ENCODE measurements at regions not wholly inside any gene's neighbourhood (a gene's known extent, or its start where the extent isn't known, plus 50 kb on each side); places are given as distances from the start of the nearest gene placed in this dataset.

DNA sequence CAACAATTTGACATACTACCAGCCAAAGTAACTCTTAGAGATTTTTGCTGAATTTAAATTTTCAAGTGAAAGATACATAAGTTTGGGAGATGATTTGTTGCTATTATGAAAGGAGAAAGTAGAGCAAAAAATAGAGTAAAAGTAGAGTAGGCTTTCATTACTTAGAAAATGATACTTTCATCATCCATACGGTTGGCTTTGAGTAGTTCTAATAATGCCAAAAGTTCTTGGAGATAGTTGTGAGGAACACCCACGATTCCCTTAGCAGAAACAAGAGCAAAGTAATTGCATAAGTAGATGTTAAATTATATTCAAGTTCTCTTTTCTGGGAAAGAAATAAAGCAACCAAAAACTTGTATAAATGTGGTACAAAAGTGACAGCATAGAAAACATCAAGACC, 95.0 kb upstream of the VAV3 start:
- TF ChIP-seq, protein P1, sequence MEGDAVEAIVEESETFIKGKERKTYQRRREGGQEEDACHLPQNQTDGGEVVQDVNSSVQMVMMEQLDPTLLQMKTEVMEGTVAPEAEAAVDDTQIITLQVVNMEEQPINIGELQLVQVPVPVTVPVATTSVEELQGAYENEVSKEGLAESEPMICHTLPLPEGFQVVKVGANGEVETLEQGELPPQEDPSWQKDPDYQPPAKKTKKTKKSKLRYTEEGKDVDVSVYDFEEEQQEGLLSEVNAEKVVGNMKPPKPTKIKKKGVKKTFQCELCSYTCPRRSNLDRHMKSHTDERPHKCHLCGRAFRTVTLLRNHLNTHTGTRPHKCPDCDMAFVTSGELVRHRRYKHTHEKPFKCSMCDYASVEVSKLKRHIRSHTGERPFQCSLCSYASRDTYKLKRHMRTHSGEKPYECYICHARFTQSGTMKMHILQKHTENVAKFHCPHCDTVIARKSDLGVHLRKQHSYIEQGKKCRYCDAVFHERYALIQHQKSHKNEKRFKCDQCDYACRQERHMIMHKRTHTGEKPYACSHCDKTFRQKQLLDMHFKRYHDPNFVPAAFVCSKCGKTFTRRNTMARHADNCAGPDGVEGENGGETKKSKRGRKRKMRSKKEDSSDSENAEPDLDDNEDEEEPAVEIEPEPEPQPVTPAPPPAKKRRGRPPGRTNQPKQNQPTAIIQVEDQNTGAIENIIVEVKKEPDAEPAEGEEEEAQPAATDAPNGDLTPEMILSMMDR (IDR thresholded peaks at IDR 0.05) = no peak
- TF ChIP-seq, protein P2, sequence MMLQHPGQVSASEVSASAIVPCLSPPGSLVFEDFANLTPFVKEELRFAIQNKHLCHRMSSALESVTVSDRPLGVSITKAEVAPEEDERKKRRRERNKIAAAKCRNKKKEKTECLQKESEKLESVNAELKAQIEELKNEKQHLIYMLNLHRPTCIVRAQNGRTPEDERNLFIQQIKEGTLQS (CRISPR knock-in tag; conservative IDR thresholded peaks at IDR 0.05) = no peak
- TF ChIP-seq NR1H2 (CRISPR knock-in tag; IDR thresholded peaks at IDR 0.05) (no peak), SP1 (CRISPR knock-in tag; conservative IDR thresholded peaks at IDR 0.05) (no peak), CREB1 (CRISPR knock-in tag; IDR thresholded peaks at IDR 0.05) (no peak), JUN (CRISPR knock-in tag; IDR thresholded peaks at IDR 0.05) (no peak), TP53 (CRISPR knock-in tag; IDR thresholded peaks at IDR 0.05) (no peak), TCF7 (CRISPR knock-in tag; IDR thresholded peaks at IDR 0.05; ENCODE audit: low read depth) (no peak)
- TF ChIP-seq, protein P3, sequence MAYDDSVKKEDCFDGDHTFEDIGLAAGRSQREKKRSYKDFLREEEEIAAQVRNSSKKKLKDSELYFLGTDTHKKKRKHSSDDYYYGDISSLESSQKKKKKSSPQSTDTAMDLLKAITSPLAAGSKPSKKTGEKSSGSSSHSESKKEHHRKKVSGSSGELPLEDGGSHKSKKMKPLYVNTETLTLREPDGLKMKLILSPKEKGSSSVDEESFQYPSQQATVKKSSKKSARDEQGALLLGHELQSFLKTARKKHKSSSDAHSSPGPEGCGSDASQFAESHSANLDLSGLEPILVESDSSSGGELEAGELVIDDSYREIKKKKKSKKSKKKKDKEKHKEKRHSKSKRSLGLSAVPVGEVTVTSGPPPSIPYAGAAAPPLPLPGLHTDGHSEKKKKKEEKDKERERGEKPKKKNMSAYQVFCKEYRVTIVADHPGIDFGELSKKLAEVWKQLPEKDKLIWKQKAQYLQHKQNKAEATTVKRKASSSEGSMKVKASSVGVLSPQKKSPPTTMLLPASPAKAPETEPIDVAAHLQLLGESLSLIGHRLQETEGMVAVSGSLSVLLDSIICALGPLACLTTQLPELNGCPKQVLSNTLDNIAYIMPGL (CRISPR knock-in tag; IDR thresholded peaks at IDR 0.05) = no peak
- TF ChIP-seq, protein P4, sequence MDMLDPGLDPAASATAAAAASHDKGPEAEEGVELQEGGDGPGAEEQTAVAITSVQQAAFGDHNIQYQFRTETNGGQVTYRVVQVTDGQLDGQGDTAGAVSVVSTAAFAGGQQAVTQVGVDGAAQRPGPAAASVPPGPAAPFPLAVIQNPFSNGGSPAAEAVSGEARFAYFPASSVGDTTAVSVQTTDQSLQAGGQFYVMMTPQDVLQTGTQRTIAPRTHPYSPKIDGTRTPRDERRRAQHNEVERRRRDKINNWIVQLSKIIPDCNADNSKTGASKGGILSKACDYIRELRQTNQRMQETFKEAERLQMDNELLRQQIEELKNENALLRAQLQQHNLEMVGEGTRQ (CRISPR knock-in tag; IDR thresholded peaks at IDR 0.05) = no peak
- TF ChIP-seq, protein P5, sequence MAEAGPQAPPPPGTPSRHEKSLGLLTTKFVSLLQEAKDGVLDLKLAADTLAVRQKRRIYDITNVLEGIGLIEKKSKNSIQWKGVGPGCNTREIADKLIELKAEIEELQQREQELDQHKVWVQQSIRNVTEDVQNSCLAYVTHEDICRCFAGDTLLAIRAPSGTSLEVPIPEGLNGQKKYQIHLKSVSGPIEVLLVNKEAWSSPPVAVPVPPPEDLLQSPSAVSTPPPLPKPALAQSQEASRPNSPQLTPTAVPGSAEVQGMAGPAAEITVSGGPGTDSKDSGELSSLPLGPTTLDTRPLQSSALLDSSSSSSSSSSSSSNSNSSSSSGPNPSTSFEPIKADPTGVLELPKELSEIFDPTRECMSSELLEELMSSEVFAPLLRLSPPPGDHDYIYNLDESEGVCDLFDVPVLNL (CRISPR knock-in tag; IDR thresholded peaks at IDR 0.05; ENCODE audit: borderline replicate concordance, low read depth) = no peak
- TF ChIP-seq, protein P6, sequence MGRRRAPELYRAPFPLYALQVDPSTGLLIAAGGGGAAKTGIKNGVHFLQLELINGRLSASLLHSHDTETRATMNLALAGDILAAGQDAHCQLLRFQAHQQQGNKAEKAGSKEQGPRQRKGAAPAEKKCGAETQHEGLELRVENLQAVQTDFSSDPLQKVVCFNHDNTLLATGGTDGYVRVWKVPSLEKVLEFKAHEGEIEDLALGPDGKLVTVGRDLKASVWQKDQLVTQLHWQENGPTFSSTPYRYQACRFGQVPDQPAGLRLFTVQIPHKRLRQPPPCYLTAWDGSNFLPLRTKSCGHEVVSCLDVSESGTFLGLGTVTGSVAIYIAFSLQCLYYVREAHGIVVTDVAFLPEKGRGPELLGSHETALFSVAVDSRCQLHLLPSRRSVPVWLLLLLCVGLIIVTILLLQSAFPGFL (CRISPR knock-in tag; IDR thresholded peaks at IDR 0.05; ENCODE audit: borderline replicate concordance) = no peak
- TF ChIP-seq, protein P7, sequence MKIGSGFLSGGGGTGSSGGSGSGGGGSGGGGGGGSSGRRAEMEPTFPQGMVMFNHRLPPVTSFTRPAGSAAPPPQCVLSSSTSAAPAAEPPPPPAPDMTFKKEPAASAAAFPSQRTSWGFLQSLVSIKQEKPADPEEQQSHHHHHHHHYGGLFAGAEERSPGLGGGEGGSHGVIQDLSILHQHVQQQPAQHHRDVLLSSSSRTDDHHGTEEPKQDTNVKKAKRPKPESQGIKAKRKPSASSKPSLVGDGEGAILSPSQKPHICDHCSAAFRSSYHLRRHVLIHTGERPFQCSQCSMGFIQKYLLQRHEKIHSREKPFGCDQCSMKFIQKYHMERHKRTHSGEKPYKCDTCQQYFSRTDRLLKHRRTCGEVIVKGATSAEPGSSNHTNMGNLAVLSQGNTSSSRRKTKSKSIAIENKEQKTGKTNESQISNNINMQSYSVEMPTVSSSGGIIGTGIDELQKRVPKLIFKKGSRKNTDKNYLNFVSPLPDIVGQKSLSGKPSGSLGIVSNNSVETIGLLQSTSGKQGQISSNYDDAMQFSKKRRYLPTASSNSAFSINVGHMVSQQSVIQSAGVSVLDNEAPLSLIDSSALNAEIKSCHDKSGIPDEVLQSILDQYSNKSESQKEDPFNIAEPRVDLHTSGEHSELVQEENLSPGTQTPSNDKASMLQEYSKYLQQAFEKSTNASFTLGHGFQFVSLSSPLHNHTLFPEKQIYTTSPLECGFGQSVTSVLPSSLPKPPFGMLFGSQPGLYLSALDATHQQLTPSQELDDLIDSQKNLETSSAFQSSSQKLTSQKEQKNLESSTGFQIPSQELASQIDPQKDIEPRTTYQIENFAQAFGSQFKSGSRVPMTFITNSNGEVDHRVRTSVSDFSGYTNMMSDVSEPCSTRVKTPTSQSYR (CRISPR knock-in tag; IDR thresholded peaks at IDR 0.05) = no peak
- TF ChIP-seq, protein P8, sequence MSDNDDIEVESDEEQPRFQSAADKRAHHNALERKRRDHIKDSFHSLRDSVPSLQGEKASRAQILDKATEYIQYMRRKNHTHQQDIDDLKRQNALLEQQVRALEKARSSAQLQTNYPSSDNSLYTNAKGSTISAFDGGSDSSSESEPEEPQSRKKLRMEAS (CRISPR knock-in tag; IDR thresholded peaks at IDR 0.05) = no peak
